ENCODE measurements at regions not wholly inside any gene's neighbourhood (a gene's known extent, or its start where the extent isn't known, plus 50 kb on each side); places are given as distances from the start of the nearest gene placed in this dataset.

DNA sequence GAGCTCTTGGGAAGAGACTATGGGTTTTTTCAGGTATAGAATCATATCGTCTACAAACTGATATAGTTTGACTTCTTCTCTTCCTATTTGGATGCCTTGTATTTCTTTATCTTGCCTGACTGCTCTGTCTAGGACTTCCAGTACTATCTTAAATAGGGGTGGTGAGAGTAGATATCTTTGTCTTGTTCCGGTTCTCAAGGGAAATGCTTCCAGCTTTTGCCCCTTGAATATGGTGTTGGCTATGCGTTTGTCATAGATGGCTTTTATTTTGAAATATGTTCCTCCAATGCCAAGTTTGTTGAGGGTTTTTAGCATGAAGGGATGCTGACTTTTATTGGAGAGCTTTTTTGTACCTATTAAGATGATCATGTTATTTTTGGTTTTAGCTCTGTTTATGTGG lies 170.3 kb downstream of the PTGER3 start:
- H3K4me1 ChIP-seq (ENCODE audit: control insufficient read depth, insufficient read depth, low read length, unreplicated experiment): no peaks in the 10 kb centered on the region
- H3K36me3 ChIP-seq (ENCODE audit: insufficient read depth, low read length): no peaks in the 10 kb centered on the region
- H3K4me3 ChIP-seq (ENCODE audit: low read depth, low read length): no peak overlapping the region
- H3K27me3 ChIP-seq (ENCODE audit: insufficient read depth, low read length): no peaks in the 10 kb centered on the region
- no peak overlapping the region for H3K27ac ChIP-seq (ENCODE audit: low read depth, low read length)
- no peak overlapping the region for H2AFZ ChIP-seq (ENCODE audit: low read length, unreplicated experiment)
- no peaks in the 10 kb centered on the region for H3K79me2 ChIP-seq (ENCODE audit: control insufficient read depth, insufficient read depth, low read length, unreplicated experiment)

DNA sequence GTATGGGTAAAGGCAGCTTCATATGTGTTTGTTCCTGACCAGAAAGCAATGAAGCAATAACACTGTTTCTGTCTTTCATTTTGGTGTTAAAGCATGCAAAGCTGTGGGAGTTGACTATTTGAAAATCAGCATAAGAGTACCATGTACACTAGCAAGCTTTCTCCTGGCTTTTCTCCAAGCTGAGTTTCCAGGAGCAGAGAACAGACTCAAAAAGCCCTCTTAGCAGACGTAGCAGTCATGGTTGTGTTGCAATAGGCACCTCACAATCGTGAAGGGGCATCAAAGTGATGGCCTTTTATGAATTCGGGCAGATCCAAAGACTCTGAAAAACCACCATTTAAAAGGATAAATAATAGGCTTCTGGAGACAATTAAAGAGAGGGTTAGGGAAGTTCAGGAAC lies 159.7 kb downstream of the PTGER3 start:
- Histone ChIP-seq H3K79me2 (ENCODE audit: control insufficient read depth, insufficient read depth, low read length, unreplicated experiment) (no peaks in the 10 kb centered on the region), H3K36me3 (ENCODE audit: insufficient read depth, low read length) (no peaks in the 10 kb centered on the region), H3K27ac (ENCODE audit: low read depth, low read length) (no peak overlapping the region), H3K27me3 (ENCODE audit: insufficient read depth, low read length) (peaks cover 12% of the 10 kb centered on the region; the same call in 1 of the 2 replicates), H3K4me1 (ENCODE audit: control insufficient read depth, insufficient read depth, low read length, unreplicated experiment) (no peaks in the 10 kb centered on the region), H2AFZ (ENCODE audit: low read length, unreplicated experiment) (no peak overlapping the region), H3K4me3 (ENCODE audit: low read depth, low read length) (no peak overlapping the region)

DNA sequence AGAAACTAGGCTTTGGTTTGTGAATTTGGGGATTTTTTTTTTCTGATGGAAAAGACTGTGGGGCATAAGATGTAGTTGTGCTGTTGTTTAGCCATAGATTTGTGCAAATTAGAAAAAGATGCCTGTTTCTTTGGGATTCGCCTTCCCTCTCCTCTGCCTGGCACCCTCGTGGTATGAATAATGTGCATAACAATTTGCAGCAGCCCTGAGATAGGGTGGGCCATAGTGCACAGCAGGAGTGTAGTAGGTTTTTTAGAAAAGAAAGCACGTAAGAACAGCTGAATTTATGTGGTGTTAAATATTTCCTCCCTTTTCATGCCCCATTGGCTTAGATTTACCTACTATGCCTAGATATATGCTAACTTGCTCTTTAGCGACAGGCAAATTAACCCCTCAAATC lies 158.9 kb downstream of the PTGER3 start:
- H3K4me1 ChIP-seq (ENCODE audit: control insufficient read depth, insufficient read depth, low read length, unreplicated experiment): no peaks in the 10 kb centered on the region
- H3K79me2 ChIP-seq (ENCODE audit: control insufficient read depth, insufficient read depth, low read length, unreplicated experiment): no peaks in the 10 kb centered on the region
- no peak overlapping the region for H3K27ac ChIP-seq (ENCODE audit: low read depth, low read length)
- H3K4me3 ChIP-seq (ENCODE audit: low read depth, low read length): no peak overlapping the region
- H3K36me3 ChIP-seq (ENCODE audit: insufficient read depth, low read length): no peaks in the 10 kb centered on the region
- no peak overlapping the region for H2AFZ ChIP-seq (ENCODE audit: low read length, unreplicated experiment)
- peaks cover 12% of the 10 kb centered on the region; the same call in 1 of the 2 replicates for H3K27me3 ChIP-seq (ENCODE audit: insufficient read depth, low read length)

DNA sequence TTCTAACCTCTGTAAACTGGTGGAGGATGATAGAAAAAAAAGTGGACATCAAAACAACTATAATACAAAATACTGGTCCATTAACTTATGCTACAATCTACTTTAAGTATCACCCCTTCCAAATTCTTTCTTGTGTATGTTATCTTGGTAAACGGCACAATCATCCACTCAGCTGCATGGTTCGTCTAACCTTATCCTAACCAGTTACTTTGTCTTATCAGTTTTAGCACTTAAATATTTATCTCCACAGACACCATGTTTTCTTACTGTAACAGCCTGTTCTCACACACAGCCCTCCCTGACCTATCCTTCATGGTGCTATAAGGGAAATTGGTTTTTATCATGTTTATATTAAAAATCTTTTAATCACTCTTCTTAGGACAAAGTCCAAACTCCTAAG lies 157.2 kb downstream of the PTGER3 start:
- Histone ChIP-seq H3K36me3 (ENCODE audit: insufficient read depth, low read length) (no peaks in the 10 kb centered on the region), H3K4me1 (ENCODE audit: control insufficient read depth, insufficient read depth, low read length, unreplicated experiment) (no peaks in the 10 kb centered on the region), H3K79me2 (ENCODE audit: control insufficient read depth, insufficient read depth, low read length, unreplicated experiment) (no peaks in the 10 kb centered on the region), H3K27me3 (ENCODE audit: insufficient read depth, low read length) (peaks cover 12% of the 10 kb centered on the region; the same call in 1 of the 2 replicates), H2AFZ (ENCODE audit: low read length, unreplicated experiment) (no peak overlapping the region), H3K27ac (ENCODE audit: low read depth, low read length) (no peak overlapping the region), H3K4me3 (ENCODE audit: low read depth, low read length) (no peak overlapping the region)

DNA sequence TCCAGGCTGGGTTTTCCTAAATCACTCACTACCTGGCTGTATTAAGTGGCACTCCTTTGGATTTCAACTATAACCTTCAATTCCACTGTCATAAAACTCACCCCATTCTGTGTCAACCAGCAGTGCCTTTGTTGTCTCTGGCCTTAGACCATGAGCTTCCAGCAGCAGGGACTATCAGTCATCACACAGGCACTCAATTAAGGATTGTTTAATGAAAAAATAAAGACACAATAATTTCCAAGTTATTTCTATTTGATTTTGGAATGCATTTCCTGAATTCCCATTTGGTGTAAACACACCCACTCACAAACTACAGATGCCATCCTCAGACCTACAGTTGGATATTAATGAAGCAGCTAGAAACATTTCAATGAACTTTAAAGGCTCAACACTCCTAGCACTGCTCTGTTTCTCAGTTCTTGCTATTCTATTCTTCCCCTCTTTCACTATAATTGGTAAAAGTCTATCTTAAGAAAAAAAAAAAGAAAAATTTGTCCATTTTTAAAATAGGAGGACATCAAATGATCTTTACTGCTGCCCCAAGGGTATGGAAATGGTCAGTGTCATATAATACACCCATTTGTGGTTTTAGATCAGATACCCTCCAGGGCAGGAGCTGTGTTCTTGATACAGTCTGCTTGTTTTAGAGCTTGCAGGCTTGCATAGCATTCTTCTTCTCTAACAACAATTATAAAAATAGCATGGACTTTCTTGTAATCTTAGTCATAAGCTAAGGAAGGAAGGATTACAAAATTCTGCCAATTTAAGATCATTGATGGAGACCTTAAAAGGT lies 156.4 kb downstream of the PTGER3 start:
- no peak overlapping the region for H2AFZ ChIP-seq (ENCODE audit: low read length, unreplicated experiment)
- no peak overlapping the region for H3K4me3 ChIP-seq (ENCODE audit: low read depth, low read length)
- H3K27ac ChIP-seq (ENCODE audit: low read depth, low read length): no peak overlapping the region
- no peaks in the 10 kb centered on the region for H3K36me3 ChIP-seq (ENCODE audit: insufficient read depth, low read length)
- no peaks in the 10 kb centered on the region for H3K4me1 ChIP-seq (ENCODE audit: control insufficient read depth, insufficient read depth, low read length, unreplicated experiment)
- H3K27me3 ChIP-seq (ENCODE audit: insufficient read depth, low read length): peaks cover 10% of the 10 kb centered on the region; the same call in 1 of the 2 replicates
- H3K79me2 ChIP-seq (ENCODE audit: control insufficient read depth, insufficient read depth, low read length, unreplicated experiment): no peaks in the 10 kb centered on the region

DNA sequence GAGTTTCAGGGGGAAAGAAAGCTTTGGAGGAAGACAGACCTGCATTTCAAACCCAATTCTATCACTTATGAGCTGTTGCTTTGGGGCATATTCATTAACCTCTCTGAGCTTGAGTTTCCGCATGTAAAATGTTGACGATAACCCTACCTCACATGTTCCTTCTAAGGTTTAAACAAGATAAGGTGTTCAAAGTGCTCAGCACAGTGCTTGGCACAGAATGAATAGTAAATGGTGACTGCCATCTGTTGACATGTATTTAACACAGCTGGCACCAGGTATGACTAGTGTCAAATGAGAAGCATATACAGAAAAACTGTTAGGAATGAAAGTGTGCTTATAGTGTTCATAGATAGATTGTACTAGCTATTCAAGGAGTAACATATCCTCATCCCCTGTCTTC lies 155.5 kb downstream of the PTGER3 start:
- no peaks in the 10 kb centered on the region for H3K79me2 ChIP-seq (ENCODE audit: control insufficient read depth, insufficient read depth, low read length, unreplicated experiment)

DNA sequence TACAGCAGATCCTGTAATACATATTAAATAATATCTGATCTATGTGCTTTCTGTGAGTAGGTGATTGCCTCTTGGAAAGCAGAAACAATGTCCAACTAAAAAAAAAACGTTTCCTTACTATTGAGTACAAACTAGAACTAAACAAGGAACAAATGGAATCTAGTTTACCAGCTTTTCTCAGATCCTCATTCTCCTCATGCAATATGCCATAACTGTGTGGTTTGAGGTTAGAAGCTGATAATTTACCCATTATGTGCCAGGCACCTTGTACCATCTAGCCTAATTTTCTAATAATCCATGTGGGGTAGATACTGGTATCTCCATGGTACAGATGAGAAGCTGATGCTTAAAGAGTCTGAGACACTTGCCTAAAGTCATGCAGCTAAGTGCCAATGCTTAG lies 154.7 kb downstream of the PTGER3 start:
- no peak overlapping the region for H2AFZ ChIP-seq (ENCODE audit: low read length, unreplicated experiment)
- H3K4me3 ChIP-seq (ENCODE audit: low read depth, low read length): no peak overlapping the region
- no peaks in the 10 kb centered on the region for H3K79me2 ChIP-seq (ENCODE audit: control insufficient read depth, insufficient read depth, low read length, unreplicated experiment)
- no peak overlapping the region for H3K27ac ChIP-seq (ENCODE audit: low read depth, low read length)
- H3K27me3 ChIP-seq (ENCODE audit: insufficient read depth, low read length): peaks cover 10% of the 10 kb centered on the region; the same call in 1 of the 2 replicates
- no peaks in the 10 kb centered on the region for H3K36me3 ChIP-seq (ENCODE audit: insufficient read depth, low read length)
- no peaks in the 10 kb centered on the region for H3K4me1 ChIP-seq (ENCODE audit: control insufficient read depth, insufficient read depth, low read length, unreplicated experiment)

More for the DNA sequence above, 155.5 kb downstream of the PTGER3 start:
- H3K27ac ChIP-seq (ENCODE audit: low read depth, low read length): no peak overlapping the region
- H2AFZ ChIP-seq (ENCODE audit: low read length, unreplicated experiment): no peak overlapping the region
- peaks cover 10% of the 10 kb centered on the region; the same call in 1 of the 2 replicates for H3K27me3 ChIP-seq (ENCODE audit: insufficient read depth, low read length)
- H3K36me3 ChIP-seq (ENCODE audit: insufficient read depth, low read length): no peaks in the 10 kb centered on the region
- H3K4me3 ChIP-seq (ENCODE audit: low read depth, low read length): no peak overlapping the region
- H3K4me1 ChIP-seq (ENCODE audit: control insufficient read depth, insufficient read depth, low read length, unreplicated experiment): no peaks in the 10 kb centered on the region

DNA sequence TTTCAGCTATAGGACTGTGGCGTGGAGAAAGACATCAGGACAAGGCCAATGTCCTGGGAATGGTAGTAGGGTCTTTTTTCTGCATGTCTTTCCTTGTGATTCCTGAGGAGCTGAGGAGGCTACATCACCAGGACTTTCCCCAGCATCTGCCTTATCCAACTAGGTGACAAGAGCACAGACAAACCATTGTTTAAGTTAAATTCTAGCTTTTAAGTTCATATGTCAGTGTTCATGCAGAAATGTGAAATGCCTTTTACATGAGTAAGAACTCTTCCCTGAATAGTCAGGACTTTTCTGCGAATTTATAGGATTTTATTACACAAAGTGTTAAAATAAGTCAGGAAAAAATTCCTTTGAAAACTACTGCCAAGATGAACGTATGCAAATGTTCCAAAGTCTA lies 154.2 kb downstream of the PTGER3 start:
- peaks cover 11% of the 10 kb centered on the region; the same call in 1 of the 2 replicates for H3K27me3 ChIP-seq (ENCODE audit: insufficient read depth, low read length)
- H3K4me3 ChIP-seq (ENCODE audit: low read depth, low read length): no peak overlapping the region
- H3K4me1 ChIP-seq (ENCODE audit: control insufficient read depth, insufficient read depth, low read length, unreplicated experiment): no peaks in the 10 kb centered on the region
- H2AFZ ChIP-seq (ENCODE audit: low read length, unreplicated experiment): no peak overlapping the region
- no peak overlapping the region for H3K27ac ChIP-seq (ENCODE audit: low read depth, low read length)
- no peaks in the 10 kb centered on the region for H3K36me3 ChIP-seq (ENCODE audit: insufficient read depth, low read length)
- H3K79me2 ChIP-seq (ENCODE audit: control insufficient read depth, insufficient read depth, low read length, unreplicated experiment): no peaks in the 10 kb centered on the region

DNA sequence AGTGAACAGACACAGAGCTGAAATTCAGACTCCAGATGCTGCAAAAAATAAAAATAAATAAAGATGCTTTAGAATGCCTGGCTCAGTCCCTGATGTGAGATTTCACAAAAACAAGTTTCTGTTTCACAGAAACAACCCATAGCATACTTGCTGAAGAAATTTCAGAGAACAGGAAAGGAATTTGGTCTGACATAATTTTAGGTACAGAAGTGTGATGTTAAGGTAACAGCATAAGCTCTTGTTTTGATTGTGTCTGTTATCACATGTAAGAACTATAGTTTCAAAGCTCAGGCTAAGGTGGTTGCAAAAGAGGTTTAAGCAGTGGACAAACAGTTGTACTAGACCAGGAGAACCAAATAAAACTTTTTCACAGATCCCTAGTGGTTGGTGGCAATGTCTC lies 152.1 kb downstream of the PTGER3 start:
- H2AFZ ChIP-seq (ENCODE audit: low read length, unreplicated experiment): no peak overlapping the region
- no peak overlapping the region for H3K4me3 ChIP-seq (ENCODE audit: low read depth, low read length)
- no peaks in the 10 kb centered on the region for H3K36me3 ChIP-seq (ENCODE audit: insufficient read depth, low read length)
- no peak overlapping the region for H3K27ac ChIP-seq (ENCODE audit: low read depth, low read length)
- no peaks in the 10 kb centered on the region for H3K79me2 ChIP-seq (ENCODE audit: control insufficient read depth, insufficient read depth, low read length, unreplicated experiment)
- H3K27me3 ChIP-seq (ENCODE audit: insufficient read depth, low read length): peaks cover 9% of the 10 kb centered on the region; the same call in 1 of the 2 replicates
- no peaks in the 10 kb centered on the region for H3K4me1 ChIP-seq (ENCODE audit: control insufficient read depth, insufficient read depth, low read length, unreplicated experiment)

DNA sequence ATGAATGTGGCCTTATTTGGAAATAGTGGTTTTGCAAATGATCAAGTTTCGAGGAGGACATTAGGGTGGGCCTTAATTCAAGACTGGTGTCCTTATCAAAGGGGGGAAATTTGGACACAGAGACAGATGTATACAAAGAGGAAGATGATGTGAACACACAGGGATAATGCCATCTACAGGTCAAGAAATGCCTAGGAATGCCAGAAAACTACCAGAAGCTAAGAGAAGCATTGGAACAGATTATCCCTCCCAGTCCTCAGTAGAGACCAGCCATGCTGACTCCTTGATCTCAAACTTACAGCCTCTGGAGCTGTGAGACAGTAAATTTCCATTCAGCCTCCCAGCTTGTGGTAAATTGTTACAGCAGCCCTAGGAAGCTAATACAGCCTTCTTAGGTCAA lies 151.4 kb downstream of the PTGER3 start:
- Histone ChIP-seq H3K4me1 (ENCODE audit: control insufficient read depth, insufficient read depth, low read length, unreplicated experiment) (no peaks in the 10 kb centered on the region), H3K79me2 (ENCODE audit: control insufficient read depth, insufficient read depth, low read length, unreplicated experiment) (no peaks in the 10 kb centered on the region), H2AFZ (ENCODE audit: low read length, unreplicated experiment) (no peak overlapping the region), H3K4me3 (ENCODE audit: low read depth, low read length) (no peak overlapping the region), H3K27ac (ENCODE audit: low read depth, low read length) (no peak overlapping the region), H3K36me3 (ENCODE audit: insufficient read depth, low read length) (no peaks in the 10 kb centered on the region), H3K27me3 (ENCODE audit: insufficient read depth, low read length) (0 out of 2 replicates have a peak, but pooled peaks cover 9% of the 10 kb centered on the region)

DNA sequence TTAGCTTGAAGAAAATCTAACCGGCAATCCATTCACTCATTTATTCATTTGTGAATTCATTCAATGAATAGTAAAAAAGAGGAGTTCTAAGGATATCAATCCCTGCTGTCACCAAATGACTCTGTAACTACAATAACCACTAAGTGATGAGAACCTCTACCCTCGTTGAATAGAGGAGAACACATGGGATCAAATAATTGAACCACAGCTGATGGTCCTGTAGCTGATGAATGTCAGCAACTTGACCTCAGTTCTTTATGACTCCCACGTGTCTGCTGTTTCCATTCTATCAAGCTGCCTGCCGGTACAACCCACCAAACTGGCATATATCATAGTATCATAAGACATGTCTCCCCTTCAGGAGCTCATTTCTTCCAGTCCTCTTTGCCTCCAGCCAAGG lies 150.3 kb downstream of the PTGER3 start:
- Histone ChIP-seq H3K4me1 (ENCODE audit: control insufficient read depth, insufficient read depth, low read length, unreplicated experiment) (no peaks in the 10 kb centered on the region), H3K27me3 (ENCODE audit: insufficient read depth, low read length) (0 out of 2 replicates have a peak, but pooled peaks cover 9% of the 10 kb centered on the region), H3K4me3 (ENCODE audit: low read depth, low read length) (no peak overlapping the region), H3K27ac (ENCODE audit: low read depth, low read length) (no peak overlapping the region), H3K79me2 (ENCODE audit: control insufficient read depth, insufficient read depth, low read length, unreplicated experiment) (no peaks in the 10 kb centered on the region), H2AFZ (ENCODE audit: low read length, unreplicated experiment) (no peak overlapping the region), H3K36me3 (ENCODE audit: insufficient read depth, low read length) (no peaks in the 10 kb centered on the region)
